Epithelial cell of proximal tubule (primary cell): ENCODE measurements at regions not wholly inside any gene's neighbourhood (a gene's known extent, or its start where the extent isn't known, plus 50 kb on each side); places are given as distances from the start of the nearest gene placed in this dataset.

ENCODE experiments used
- DNase-seq: peaks from one replicate; pipeline ENCODE4 v3.0.0-alpha.2; 2011; ENCODE audit warnings: low read depth
- H3K4me3 ChIP-seq: 2 replicates; pipeline ENCODE4 v1.5.1; 2011; ENCODE audit warnings: low read depth, mild to moderate bottlenecking, low read length
- TF ChIP-seq, protein P1 (sequence below): conservative IDR thresholded peaks from 2 replicates; pipeline ENCODE4 v1.5.1; 2012; ENCODE audit warnings: low read depth, mild to moderate bottlenecking, low read length

DNA sequence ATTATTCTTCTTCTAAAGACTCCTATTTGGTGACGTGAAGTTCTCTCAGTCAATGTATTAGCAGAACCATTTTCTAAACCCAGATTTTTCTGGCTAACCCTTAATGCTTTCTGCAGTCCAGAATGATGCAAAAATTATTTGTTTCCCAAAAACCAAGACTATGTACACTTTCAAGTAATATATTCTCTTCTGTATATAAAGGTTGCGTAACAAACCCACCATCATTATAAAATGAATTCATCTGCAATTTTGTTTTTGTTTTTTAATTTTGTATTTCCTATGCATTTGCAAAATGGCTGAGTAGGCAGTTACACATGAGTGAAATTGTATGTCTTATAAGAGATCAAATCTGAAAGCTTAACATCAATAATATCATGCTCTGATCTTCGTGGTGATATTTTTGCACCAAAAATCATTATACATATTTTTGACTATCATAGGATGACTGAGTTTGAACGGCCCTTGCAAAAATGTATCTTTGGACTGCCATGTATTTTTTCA is 593.6 kb downstream of the ZIC1 start:
- no peak for DNase-seq
- no peak overlapping the region for H3K4me3 ChIP-seq
- TF ChIP-seq, protein P1, sequence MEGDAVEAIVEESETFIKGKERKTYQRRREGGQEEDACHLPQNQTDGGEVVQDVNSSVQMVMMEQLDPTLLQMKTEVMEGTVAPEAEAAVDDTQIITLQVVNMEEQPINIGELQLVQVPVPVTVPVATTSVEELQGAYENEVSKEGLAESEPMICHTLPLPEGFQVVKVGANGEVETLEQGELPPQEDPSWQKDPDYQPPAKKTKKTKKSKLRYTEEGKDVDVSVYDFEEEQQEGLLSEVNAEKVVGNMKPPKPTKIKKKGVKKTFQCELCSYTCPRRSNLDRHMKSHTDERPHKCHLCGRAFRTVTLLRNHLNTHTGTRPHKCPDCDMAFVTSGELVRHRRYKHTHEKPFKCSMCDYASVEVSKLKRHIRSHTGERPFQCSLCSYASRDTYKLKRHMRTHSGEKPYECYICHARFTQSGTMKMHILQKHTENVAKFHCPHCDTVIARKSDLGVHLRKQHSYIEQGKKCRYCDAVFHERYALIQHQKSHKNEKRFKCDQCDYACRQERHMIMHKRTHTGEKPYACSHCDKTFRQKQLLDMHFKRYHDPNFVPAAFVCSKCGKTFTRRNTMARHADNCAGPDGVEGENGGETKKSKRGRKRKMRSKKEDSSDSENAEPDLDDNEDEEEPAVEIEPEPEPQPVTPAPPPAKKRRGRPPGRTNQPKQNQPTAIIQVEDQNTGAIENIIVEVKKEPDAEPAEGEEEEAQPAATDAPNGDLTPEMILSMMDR: no peak

DNA sequence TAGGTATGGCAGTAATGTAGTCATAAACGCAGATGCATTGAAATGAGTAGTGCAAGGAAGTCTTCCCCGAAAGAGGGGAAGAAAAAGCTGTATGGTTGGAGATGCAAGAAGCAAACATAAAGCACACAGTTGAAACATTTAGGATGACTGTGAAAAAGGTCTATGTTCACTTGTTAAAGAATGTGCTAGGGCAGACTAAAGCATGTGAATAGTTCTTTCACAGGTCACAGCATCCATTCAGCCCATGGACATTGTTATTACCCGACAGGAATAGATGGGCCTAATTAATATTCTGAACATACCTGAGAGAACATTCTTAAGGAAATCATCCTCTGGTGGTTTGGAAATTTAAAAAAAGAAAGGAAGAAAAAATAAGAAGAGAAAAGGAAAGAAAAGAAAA is 595.2 kb downstream of the ZIC1 start:
- TF ChIP-seq, protein P1: no peak
- DNase-seq: no peak
- no peak overlapping the region for H3K4me3 ChIP-seq

DNA sequence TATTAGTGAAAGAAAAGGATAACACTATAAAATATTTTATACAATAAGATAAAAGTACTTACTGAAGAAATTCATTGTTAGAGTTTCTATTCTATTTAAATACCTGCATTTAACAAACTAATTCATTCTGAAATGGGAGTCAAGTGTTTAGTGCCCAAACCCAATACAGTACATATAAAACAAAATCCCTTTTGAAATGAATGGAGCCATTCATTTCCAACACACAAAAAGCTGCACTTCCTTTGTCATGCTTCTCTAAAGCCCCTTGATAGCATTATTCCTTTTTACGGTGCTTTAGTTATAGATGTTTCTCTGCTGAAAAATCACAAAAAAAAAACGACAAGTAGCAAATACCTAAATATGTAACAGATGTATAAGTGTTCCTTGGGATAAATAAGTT is 596.3 kb downstream of the ZIC1 start:
- TF ChIP-seq, protein P1: no peak
- H3K4me3 ChIP-seq: no peak overlapping the region
- DNase-seq: no peak

DNA sequence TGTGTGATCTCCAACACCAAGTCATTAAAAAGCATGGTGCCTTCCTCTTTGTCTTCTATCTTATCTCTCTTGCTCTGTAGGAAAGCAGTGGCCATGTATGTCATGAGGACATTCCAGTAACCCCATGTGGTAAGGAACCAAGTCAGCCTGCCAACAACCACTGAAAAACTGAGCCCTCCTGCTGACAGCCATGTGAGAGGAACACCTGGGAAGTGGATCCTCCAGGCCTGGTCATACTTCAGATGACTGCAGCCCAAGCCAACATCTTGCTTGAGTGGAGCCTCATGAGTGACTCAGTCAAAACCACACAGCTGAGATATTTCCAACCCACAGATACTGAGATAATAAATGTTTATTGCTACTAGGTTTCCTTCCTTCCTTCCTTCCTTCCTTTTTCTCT is 597.3 kb downstream of the ZIC1 start:
- H3K4me3 ChIP-seq: no peak overlapping the region
- DNase-seq: peak; percentile 61
- TF ChIP-seq, protein P1: no peak

DNA sequence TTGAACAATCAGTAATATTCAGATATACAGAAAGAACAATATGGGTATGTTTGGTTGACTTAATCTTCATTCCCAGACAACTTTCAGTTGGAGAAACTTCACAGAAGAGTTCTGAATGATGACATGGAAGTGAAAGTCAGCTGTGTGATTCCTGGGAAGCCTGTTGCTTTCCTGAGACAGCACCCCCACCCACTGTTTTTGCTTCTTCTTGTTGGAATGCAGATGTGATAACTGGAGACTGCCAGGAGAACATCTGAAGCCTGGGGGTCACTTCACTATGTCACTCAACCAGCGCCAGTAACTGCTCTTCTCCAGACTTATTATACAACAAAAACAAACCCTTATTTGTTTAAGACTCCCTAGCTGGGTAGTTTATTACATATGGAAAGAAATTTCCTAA is 599.4 kb downstream of the ZIC1 start:
- TF ChIP-seq, protein P1: no peak
- no peak overlapping the region for H3K4me3 ChIP-seq
- no peak for DNase-seq

DNA sequence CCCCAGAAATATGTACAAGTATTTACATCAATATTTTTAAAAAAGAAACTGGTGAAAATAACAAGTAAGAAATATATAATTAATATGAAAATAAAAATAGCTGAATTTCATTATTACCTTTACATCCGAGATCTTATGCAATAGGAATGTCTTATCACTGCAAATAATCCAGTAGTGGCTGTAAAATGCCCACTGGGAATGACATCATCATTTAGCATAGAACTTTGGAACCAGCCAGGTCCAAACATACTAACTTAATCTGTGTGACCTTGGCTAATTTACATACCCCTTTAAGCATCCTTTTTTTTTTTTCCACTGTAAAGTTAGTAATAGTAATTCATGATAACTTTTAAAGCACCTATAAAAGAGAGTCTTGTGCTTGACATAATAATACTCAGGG is 611.7 kb downstream of the ZIC1 start:
- TF ChIP-seq, protein P1: no peak
- no peak for DNase-seq
- H3K4me3 ChIP-seq: no peak overlapping the region

DNA sequence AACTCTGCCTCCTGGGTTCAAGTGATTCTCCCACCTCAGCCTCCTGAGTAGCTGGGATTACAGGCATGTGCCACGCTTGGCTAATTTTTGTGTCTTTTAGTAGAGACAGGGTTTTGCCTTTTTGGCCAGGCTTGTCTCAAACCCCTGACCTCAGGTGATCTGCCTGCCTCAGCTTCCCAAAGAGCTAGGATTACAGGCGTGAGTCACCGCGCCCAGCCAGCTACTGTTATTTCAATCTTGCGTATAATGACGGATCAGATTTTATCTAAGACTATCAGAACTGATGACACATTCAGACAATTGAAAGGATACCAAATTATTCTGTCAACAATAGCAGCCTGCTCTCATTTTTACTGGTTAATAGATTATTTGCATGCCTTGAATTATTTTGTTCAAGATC is 612.2 kb downstream of the ZIC1 start:
- DNase-seq: no peak
- TF ChIP-seq, protein P1: no peak

More for the DNA sequence above, 612.2 kb downstream of the ZIC1 start:
- H3K4me3 ChIP-seq: no peak overlapping the region
